GM18867 (cell line): ENCODE measurements at regions not wholly inside any gene's neighbourhood (a gene's known extent, or its start where the extent isn't known, plus 50 kb on each side); places are given as distances from the start of the nearest gene placed in this dataset.

ENCODE experiments used
- ATAC-seq: cut with Tn5 transposase; IDR thresholded peaks from one replicate; pipeline ENCODE4 v1.9.1; 2021; ENCODE audit warnings: mild to moderate bottlenecking, moderate library complexity; ENCODE audit not compliant: unreplicated experiment

GRCh38 chr20:10861090-10861489 lies 187.3 kb upstream of the JAG1 start:
- no peak for ATAC-seq

- ATAC-seq: no peak
Measured at GRCh38 chr20:10861619-10862018, 187.8 kb upstream of the JAG1 start.

GRCh38 chr20:10863337-10864060 lies 189.7 kb upstream of the JAG1 start:
- no peak for ATAC-seq

DNA sequence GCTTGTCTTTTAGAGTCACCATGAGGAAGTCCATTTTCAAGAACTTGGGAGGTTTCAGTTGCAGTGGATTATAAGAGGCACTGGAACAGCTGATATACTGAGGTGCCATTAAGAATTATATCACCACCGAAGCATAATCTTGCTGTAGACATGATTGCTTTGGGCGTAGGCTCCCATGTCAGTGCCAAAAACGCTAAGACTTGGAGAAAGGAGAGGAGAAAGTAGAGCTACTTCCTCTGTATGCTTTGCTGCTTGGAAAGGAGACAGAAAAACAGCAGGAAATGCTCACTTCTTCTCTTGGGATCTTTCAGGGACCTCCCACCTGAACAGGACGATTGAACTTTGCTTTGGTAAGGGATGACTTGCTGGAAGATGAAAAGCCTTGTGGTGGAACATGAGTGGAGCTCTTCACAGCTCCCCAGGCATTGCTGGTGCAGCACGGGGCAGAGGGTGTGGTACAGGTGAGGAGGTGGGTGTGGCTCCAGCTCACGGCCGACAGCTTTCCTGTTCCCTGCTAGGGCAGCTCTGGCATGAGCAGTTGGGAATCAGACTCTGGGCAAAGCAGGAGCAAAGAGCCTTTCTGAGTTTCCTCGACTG lies 190.4 kb upstream of the JAG1 start:
- ATAC-seq: no peak

GRCh38 chr20:10868299-10868698 lies 194.5 kb upstream of the JAG1 start:
- no peak for ATAC-seq

GRCh38 chr20:10873026-10873425 lies 199.2 kb upstream of the JAG1 start:
- ATAC-seq: no peak

DNA sequence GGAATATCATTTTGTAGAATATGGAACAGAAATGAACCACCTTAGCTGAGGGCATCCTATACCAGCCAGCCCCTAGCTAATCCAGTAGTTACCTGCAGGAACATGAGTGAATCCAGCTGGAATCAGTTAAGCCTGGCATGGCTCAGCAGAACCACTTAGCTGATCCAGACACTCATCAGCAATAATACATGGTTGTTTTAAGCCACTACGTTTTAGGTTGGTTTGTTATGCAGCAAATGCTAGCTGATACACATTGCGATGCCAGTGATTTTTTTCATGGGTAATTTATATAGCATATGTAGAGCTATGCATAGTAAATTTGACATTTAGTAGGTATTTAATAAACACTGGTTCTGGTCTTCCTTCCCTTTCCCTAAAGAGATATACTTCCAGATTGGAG lies 201.9 kb upstream of the JAG1 start:
- no peak for ATAC-seq

DNA sequence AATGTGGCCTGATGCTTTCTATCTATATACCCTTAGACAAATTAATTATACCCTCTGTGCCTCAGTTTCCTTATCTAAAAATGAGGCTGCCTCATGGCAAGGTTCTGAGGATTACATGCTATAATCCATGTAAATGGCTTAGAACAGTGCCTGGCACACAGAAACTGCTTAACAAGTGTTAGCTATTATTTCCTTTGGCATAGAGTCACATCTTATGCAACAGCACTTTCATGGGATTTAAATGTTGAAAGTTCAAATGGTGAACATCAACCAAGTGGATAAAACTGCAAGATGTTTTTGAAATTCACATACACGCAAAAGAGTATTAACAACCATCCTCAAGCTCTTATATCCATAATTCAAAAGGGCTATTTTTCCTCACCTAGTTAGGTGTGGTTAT lies 202.8 kb upstream of the JAG1 start:
- no peak for ATAC-seq

GRCh38 chr20:10877342-10877741 lies 203.5 kb upstream of the JAG1 start:
- no peak for ATAC-seq

- ATAC-seq: no peak
Measured at GRCh38 chr20:10883166-10883565, 209.4 kb upstream of the JAG1 start.

- ATAC-seq: no peak
Measured at GRCh38 chr20:10893321-10893720, 219.5 kb upstream of the JAG1 start.

DNA sequence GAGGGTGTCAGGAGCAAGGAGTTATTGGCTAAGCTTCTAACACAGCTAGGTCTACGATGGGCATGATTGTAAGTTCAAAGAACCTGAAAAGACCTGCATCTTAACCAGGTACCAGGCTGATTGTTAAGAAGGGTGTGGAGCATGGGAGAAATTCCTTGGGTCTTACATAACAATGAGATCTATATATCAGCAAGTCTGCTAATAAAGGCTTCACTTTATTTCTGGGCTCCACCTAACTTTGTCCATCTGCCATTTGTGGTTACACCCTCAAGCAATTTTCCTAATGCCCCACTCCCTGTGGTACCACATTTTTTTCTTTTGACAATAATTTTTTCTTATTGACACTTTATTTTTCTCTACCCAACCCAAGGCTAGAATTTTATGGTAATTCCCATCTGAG lies 223.5 kb upstream of the JAG1 start:
- ATAC-seq: no peak

- ATAC-seq: no peak
Measured at GRCh38 chr20:10898552-10898951, 224.8 kb upstream of the JAG1 start.

DNA sequence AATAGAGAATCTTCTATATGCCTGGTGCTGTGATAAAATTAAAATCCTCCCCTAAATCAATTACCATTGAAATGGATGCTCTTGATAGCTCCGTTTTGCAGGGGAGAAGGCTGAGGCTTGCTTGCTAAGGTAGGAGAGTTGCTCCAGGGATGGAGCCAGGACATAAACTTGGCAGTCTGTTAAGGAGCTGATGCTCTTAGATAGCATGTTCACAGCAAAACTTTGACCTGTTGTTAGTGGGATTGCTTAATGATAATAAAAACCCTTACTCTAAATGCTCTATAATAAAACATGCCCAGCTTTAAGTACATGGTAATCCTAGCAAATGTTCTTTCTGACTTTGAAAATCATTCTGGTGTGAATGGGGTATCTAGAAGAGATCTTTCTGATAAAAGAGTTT lies 228.4 kb upstream of the JAG1 start:
- no peak for ATAC-seq

DNA sequence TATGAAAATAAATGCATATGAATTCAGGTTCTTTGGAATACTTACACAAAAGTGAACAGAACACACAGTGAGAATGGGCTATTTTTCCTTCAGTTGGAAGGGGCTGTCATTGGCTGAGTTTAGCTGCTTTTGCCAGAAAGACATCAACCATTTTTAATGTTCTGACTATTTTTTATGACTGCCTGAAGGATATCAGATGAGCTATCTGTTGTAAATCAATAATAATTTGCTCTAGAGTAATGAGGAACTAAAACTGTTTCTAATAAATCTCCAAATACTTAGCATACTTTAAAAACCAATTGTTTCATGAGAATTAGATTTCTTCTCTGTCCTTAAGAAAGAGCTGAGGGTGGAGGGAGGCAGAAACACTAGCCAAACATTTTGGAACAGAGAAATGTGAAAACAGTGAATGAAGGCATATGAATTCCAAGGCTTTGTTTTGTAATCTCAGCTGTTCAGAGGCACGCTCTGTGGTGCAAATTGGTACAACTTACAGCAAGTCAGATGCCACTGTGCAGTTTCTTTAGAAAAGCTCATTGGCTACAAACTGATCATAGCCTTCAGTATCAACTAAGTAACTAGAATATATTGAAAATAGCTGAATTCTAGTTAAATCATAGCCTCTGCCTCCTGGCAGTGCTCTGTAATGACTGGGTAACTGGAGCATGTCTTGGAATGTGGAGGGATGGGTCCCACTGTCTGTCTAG lies 228.9 kb upstream of the JAG1 start:
- ATAC-seq: no peak

DNA sequence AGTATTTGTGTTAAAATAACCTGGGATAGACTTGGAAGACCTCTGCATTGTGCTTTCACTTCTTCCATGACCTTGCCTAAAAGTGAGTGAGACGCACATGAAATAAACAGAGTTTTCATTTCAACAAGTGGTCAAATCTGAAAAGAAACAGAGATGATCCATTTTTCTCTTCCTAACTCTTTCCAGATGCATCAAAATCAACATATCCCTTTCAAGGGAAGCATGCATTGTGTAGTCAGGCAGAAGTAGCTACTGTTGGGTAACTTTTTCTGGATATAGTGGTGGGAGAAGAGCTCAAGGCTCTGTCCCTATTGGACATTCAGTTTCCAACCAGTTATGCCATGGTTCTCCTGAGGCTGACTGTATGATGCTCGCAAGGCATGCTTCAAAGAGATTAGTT lies 233.0 kb upstream of the JAG1 start:
- ATAC-seq: no peak

- no peak for ATAC-seq
Measured at GRCh38 chr20:10909803-10910202, 236.0 kb upstream of the JAG1 start.

DNA sequence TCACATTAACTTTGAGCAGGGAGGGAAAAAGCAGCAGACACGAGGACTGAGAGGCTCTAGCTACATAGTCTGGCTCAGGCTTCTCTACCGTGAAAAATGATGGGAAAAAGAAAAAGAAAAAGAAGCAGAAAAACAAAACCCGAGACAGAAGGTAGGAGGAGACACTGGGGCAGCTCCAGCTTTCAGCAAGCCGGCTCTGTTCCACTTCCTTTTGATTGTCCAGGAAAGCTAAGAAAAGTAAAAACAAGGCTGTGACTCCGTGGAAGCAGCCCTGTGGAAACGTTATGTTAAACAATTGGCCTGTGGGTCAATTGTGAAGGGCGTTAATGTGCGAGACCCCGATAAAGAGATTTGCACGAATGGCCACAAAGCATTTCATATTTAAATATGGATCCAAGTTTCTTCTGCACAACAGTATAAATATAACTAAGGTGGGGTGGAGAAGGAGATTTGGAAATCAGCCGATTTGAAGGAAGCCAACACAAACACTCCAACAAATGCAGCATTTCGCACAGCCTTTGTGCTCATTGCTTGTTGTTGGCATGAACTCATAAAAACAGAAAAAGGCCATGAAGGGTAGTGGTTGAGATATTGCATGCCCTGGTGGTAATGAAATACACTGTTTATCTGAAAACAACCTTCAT lies 236.9 kb upstream of the JAG1 start:
- ATAC-seq: no peak

DNA sequence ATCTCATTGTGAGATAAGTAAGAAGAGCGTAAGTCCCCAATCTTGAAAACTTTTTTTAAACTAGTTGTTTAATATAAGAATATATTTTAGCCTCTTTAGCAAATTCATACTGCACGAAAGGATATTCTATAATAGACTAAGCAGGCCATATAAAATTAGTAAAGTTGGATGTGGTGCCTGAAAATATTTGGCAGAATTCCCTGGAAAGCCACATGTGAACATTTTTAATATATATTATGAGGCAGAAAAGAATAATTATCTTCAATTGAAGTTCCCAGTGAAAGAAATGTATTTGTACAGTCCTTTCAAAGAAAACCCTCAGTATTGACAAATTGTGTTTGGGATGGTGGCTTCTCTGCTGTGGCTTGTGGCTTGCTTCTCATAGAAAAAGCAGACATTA lies 237.5 kb upstream of the JAG1 start:
- ATAC-seq: no peak

GRCh38 chr20:10915815-10916214 lies 242.0 kb upstream of the JAG1 start:
- ATAC-seq: no peak

DNA sequence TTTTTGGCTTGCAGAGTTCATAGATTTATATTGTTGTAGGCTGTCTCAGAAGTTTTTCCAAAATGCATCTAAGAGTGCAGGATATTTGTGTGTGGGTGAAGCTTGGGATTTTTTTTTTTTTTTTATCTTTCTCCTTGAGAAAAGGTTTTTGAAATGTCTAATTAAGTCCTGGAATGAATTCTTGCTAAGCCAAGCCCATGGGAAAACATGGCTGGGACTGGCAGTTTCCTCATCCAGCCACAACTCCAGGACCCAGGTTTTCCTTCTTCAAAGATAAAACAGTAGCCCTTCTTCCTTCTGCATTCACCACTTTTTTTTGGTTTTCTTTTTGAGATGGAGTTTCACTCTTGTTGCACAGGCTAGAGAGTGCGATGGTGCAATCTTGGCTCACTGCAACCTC lies 242.5 kb upstream of the JAG1 start:
- ATAC-seq: no peak

DNA sequence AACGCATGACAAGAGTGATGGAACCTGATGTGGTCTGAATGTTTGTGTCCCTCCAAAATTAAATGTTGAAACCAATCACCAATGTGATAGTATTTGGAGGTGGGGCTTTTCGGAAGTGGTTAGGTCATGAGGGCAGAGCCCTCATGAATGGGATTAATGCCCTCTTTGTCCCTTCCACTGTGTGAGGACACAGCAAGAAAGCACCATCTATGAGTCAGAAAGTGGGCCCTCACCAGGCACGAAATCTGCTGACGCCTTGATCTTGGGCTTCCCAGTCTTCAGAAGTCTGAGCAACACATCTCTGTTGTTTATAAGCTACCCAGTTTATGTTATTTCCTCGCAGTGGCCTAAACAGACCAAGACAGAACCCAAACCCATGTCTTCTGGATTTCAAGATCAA lies 244.0 kb upstream of the JAG1 start:
- no peak for ATAC-seq
